ENCODE measurements at regions not wholly inside any gene's neighbourhood (a gene's known extent, or its start where the extent isn't known, plus 50 kb on each side); places are given as distances from the start of the nearest gene placed in this dataset.

- Histone ChIP-seq H3K27ac (ENCODE audit: insufficient read length, low read depth, low read length) (no peak overlapping the region), H2BK15ac (ENCODE audit: low read depth, low read length) (no peak overlapping the region), H2BK120ac (ENCODE audit: low read depth, low read length, poor library complexity, severe bottlenecking) (no peak overlapping the region), H4K91ac (ENCODE audit: insufficient read length, low read depth, low read length) (no peak overlapping the region), H4K20me1 (ENCODE audit: control insufficient read depth, insufficient read depth, insufficient read length) (no peaks in the 10 kb centered on the region), H3K56ac (ENCODE audit: insufficient read length, low read depth, low read length) (no peak overlapping the region), H3K79me2 (ENCODE audit: insufficient read depth, low read length) (no peaks in the 10 kb centered on the region), H4K5ac (ENCODE audit: insufficient read length, low read depth, low read length) (no peak overlapping the region), H2AFZ (ENCODE audit: low read length) (no peak overlapping the region), H2BK12ac (ENCODE audit: insufficient read length, low read depth, low read length) (no peak overlapping the region), H3K23me2 (ENCODE audit: insufficient read length, low read depth, low read length, poor library complexity, severe bottlenecking) (no peaks in the 10 kb centered on the region), H3K23ac (ENCODE audit: insufficient read length, low read depth, low read length) (no peak overlapping the region), H3T11ph (ENCODE audit: low read length) (no peak overlapping the region), H3K14ac (ENCODE audit: insufficient read depth, low read length) (no peak overlapping the region), H2BK5ac (ENCODE audit: insufficient read length, low read length) (no peak overlapping the region), H4K8ac (replicated peaks; ENCODE audit: insufficient read length, low read depth, low read length) (no peak overlapping the region), H3K4ac (ENCODE audit: low read depth, low read length) (no peak overlapping the region), H2AK5ac (ENCODE audit: insufficient read length, low read length) (no peak overlapping the region), H3K4me2 (ENCODE audit: insufficient read depth, insufficient read length, low read length) (no peak overlapping the region), H2BK20ac (ENCODE audit: low read depth, low read length, poor library complexity, severe bottlenecking) (no peak overlapping the region), H3K9ac (ENCODE audit: extremely low read depth, insufficient read length, low read length) (no peak overlapping the region), H3K18ac (ENCODE audit: insufficient read length, low read depth, low read length) (no peak overlapping the region), H3K4me1 (ENCODE audit: insufficient read depth, low read length) (no peaks in the 10 kb centered on the region), H3K9me3 (ENCODE audit: control insufficient read depth, low read depth, low read length) (no peaks in the 10 kb centered on the region), H3K27me3 (ENCODE audit: insufficient read depth, low read length) (no peaks in the 10 kb centered on the region), H3K79me1 (ENCODE audit: insufficient read depth, low read depth, low read length, poor library complexity, severe bottlenecking) (no peaks in the 10 kb centered on the region)
- TF ChIP-seq CTCF (conservative IDR thresholded peaks at IDR 0.05), result no peak
- Mint-ChIP-seq H3K27me3 (ENCODE audit: low read depth) (no peaks in the 10 kb centered on the region), H3K36me3 (ENCODE audit: insufficient read depth in 1 of 3, low read depth in 3 of 3) (peaks cover 0 to 4% (median 0%) of the 10 kb centered on the region in 3 experiments; a peak in 2 of 7 replicates), H3K4me3 (no peak overlapping the region), H3K4me1 (no peaks in the 10 kb centered on the region), H3K27ac (no peak overlapping the region; a peak in 1 of 7 replicates), H3K9me3 (peaks cover 0 to 7% of the 10 kb centered on the region in 2 experiments; a peak in 2 of 5 replicates)
- no peak for DNase-seq
- WGBS (ENCODE audit: extremely low coverage, insufficient read length, low lambda C conversion rate), result no CpG with 5 or more reads among the region's 1 CpG
Observed at GRCh38 chr3:144182501-144182900, 210.9 kb downstream of the DIPK2A start.

All from H9 (cell line).